OCI-LY7 (cell line): ENCODE measurements at regions not wholly inside any gene's neighbourhood (a gene's known extent, or its start where the extent isn't known, plus 50 kb on each side); places are given as distances from the start of the nearest gene placed in this dataset.

Experiments used
- CTCF ChIP-seq: fragments of 200-600 bp; sonication (generic); conservative IDR thresholded peaks from 2 replicates; pipeline ENCODE4 v1.5.1; 2014; ENCODE audit warnings: mild to moderate bottlenecking, antibody characterized with exemption, low read length, moderate library complexity, mixed read lengths
- EZH2phosphoT487 ChIP-seq: fragments of 200-600 bp; sonication (generic); IDR thresholded peaks from 2 replicates; pipeline ENCODE4 v1.6.1; 2018; ENCODE audit warnings: low read depth, borderline replicate concordance, mild to moderate bottlenecking, mixed run types, antibody characterized with exemption, low read length, moderate library complexity, mixed read lengths

DNA sequence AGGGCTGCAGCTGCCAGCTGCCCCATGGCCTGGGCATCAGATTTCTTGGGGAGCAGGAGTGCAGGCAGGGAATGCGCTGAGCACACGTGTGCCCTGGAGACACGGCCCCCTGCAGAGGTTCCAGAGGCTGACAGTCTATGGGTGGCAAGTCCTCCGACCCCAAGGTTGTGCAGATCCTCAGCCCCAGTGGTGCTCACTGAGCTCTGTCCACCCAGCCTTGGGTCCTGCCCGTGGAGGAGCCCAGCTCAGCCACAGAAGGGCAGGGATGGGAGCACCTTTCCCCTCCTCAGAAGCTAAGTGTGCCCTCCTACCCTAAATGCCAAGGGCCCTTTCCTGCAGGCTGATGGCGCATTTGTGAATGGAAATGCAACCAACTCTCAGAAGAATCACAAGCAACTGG lies 341.0 kb downstream of the IRX2 start:
- TF ChIP-seq CTCF (no peak), EZH2phosphoT487 (no peak)
